ENCODE measurements at regions not wholly inside any gene's neighbourhood (a gene's known extent, or its start where the extent isn't known, plus 50 kb on each side); places are given as distances from the start of the nearest gene placed in this dataset.

- TF ChIP-seq MXI1 (conservative IDR thresholded peaks at IDR 0.05; ENCODE audit: poor library complexity, severe bottlenecking) = no peak
- TF ChIP-seq, protein P1, sequence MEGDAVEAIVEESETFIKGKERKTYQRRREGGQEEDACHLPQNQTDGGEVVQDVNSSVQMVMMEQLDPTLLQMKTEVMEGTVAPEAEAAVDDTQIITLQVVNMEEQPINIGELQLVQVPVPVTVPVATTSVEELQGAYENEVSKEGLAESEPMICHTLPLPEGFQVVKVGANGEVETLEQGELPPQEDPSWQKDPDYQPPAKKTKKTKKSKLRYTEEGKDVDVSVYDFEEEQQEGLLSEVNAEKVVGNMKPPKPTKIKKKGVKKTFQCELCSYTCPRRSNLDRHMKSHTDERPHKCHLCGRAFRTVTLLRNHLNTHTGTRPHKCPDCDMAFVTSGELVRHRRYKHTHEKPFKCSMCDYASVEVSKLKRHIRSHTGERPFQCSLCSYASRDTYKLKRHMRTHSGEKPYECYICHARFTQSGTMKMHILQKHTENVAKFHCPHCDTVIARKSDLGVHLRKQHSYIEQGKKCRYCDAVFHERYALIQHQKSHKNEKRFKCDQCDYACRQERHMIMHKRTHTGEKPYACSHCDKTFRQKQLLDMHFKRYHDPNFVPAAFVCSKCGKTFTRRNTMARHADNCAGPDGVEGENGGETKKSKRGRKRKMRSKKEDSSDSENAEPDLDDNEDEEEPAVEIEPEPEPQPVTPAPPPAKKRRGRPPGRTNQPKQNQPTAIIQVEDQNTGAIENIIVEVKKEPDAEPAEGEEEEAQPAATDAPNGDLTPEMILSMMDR (IDR thresholded peaks at IDR 0.05; ENCODE audit: poor library complexity, severe bottlenecking) = no peak
- TF ChIP-seq POLR2AphosphoS5 (IDR thresholded peaks at IDR 0.05) = no peak
- no peak for TF ChIP-seq EZH2 (IDR thresholded peaks at IDR 0.05; ENCODE audit: borderline replicate concordance, insufficient read depth, low read length, poor library complexity, severe bottlenecking)
- TF ChIP-seq SMC3 (conservative IDR thresholded peaks at IDR 0.05; ENCODE audit: poor library complexity) = no peak
- no peak for TF ChIP-seq TAF1 (IDR thresholded peaks at IDR 0.05; ENCODE audit: low read depth)
- TF ChIP-seq REST (IDR thresholded peaks at IDR 0.05; ENCODE audit: borderline replicate concordance) = no peak
- TF ChIP-seq EP300 (conservative IDR thresholded peaks at IDR 0.05; ENCODE audit: poor library complexity, severe bottlenecking) = no peak
- TF ChIP-seq RAD21 (conservative IDR thresholded peaks at IDR 0.05) = no peak
These were observed 384.7 kb downstream of the DMRT2 start for GRCh38 chr9:1434811-1435210.

Data from neural cell (in vitro differentiated cells).